COR-L47 (cell line): ENCODE measurements at regions not wholly inside any gene's neighbourhood (a gene's known extent, or its start where the extent isn't known, plus 50 kb on each side); places are given as distances from the start of the nearest gene placed in this dataset.
"Not testable (repeated sequence)": the region's sequence is repeated elsewhere in the genome, so short reads cannot be mapped to it uniquely, and the experiment has no call there.

Experiments
- DNase-seq: peaks from one replicate; lab custom pipeline; 2025; lab: John Stamatoyannopoulos, UW

DNA sequence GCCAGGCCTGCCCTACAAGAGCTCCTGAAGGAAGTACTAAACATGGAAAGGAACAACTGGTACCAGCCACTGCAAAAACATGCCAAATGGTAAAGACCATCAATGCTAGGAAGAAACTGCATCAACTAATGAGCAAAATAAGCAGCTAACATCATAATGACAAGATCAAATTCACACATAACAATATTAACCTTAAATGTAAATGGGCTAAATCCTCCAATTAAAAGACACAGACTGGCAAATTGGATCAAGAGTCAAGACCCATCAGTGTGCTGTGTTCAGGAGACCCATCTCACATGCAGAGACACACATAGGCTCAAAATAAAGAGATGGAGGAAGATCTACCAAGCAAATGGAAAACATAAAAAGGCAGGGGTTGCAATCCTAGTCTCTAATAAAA, 119.0 kb upstream of the CARMIL1 start:
- not testable (repeated sequence) for DNase-seq

DNA sequence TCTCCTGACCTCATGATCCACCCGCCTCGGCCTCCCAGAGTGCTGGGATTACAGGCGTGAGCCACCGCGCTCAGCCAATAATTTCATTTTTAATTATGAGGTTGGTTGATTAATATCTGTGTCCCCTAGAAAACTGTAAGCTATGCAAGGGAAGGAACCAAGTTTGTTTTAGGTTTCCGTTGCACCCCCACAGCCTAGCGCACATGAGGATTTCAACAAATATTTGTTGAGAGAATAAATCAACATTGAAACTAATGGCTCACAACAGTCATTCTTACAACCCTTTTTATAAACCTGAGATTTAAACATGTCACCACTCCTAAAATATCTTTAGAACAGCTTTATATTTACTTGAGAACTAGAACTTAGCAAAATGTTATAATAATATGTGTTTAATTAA, 114.0 kb upstream of the CARMIL1 start:
- no peak for DNase-seq

GRCh38 chr6:25165800-25166199, 113.4 kb upstream of the CARMIL1 start:
- DNase-seq, result no peak

DNA sequence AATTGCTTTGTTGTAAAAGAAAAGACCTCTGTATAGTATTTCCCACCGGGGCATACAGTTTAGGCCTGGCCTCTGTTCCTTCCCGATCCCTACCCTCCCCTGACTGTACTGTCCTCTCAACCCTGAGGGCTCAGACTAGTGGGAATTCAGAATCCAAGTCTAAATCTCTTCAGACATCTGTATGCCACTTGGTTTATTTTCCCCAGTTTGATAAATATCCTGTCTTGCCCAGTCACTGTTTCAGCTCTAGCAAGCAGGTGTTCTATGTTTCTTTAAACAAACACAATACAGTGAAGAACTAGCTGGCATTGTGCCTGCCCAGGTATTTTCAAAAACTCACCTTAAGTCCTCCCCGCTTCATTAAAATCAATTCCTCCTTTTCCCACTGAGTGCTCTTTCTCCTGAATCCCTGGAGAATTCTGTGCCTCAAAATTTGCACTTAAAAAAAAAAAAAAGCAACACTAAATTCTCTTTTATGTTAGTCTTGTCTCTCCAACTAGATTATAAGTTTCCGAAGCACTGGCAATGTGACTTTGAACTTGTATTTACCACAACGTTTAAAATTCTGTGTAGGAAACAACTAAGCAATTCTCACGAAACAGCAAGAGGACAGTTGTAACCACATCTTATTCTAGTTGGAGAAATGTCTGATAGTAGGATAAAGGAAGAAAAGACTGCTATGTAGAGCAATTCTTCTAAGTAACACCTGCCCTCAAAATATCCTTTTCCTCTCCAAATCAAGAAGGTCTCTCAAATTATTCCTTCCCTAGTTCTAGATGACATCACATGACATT, 112.0 kb upstream of the CARMIL1 start:
- DNase-seq, result peak; percentile 59

- DNase-seq, result no peak
These were observed 111.2 kb upstream of the CARMIL1 start for GRCh38 chr6:25167961-25168360.

- DNase-seq, result no peak
These were observed 110.5 kb upstream of the CARMIL1 start for GRCh38 chr6:25168637-25169036.

- DNase-seq, result no peak
These were observed 109.6 kb upstream of the CARMIL1 start for GRCh38 chr6:25169553-25169952.

DNA sequence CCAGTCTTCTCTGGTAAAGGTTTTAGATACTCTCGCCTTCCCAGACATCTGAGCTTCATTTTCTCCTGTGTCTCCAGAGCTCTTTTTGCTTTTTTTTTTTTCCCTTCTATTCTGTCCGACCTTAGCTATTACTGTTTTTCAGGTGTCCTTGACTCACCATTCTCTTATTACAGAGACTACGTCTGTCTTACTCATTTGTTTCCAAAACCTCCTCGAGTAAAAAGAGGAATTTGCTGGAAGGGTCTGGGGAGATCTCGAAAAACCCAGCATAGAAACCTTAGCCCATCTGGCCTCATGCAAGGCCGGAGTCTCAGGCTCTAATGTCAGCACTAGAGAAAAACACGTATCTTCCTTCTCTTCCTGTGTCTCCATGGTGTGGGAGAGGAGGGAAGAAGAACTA, 109.2 kb upstream of the CARMIL1 start:
- no peak for DNase-seq

GRCh38 chr6:25170640-25171039, 108.5 kb upstream of the CARMIL1 start:
- DNase-seq, result no peak

DNA sequence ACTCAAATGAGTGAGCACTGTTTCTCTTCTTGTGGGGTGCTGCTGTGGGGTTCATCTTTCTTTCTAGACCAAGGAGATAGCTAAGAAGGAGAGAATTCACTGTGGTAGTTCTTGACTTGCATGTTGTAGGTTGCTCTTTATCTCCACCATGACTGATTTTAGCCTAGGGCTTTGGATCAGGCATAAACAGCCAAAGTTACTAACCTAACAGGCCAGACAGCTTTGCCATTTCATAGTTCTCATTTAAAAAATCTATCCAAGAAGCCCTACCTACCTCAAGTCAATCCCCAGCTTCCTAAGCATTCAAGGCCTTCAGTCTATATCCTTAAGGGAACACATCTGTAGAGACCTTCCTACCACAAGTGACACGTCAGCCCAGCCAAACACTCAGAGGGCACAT, 107.9 kb upstream of the CARMIL1 start:
- no peak for DNase-seq

- DNase-seq, result no peak
These were observed 106.4 kb upstream of the CARMIL1 start for GRCh38 chr6:25172819-25173218.

- no peak for DNase-seq
These were observed 105.9 kb upstream of the CARMIL1 start for GRCh38 chr6:25173246-25173645.

DNA sequence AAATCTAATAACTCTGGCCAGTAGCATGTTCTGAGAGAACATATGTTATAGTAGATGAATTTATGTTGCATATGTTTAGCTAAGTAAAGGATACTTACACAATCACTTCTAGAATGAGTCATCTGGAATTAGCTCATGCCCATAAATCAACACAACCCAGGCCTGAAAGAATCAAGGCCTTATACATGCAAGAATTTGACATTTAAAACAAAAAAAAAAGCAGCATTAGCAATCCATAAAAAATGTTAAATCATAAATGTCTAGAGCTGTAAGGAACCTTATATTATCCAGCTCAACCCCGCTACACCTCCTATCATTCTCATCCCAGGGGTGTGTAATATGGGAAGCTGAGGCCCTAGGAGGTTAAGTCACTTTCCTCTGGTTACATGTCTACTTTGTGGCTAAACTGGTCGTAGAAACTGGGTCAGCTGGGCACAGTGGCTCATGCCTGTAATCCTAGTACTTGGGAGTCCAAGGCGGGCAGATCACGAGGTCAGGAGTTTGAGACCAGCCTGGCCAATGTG, 105.2 kb upstream of the CARMIL1 start:
- no peak for DNase-seq

- no peak for DNase-seq
These were observed 104.5 kb upstream of the CARMIL1 start for GRCh38 chr6:25174678-25175077.

GRCh38 chr6:25175196-25175595, 104.0 kb upstream of the CARMIL1 start:
- no peak for DNase-seq

GRCh38 chr6:25175681-25176080, 103.5 kb upstream of the CARMIL1 start:
- peak; percentile 6 for DNase-seq

- no peak for DNase-seq
These were observed 102.7 kb upstream of the CARMIL1 start for GRCh38 chr6:25176466-25176865.

DNA sequence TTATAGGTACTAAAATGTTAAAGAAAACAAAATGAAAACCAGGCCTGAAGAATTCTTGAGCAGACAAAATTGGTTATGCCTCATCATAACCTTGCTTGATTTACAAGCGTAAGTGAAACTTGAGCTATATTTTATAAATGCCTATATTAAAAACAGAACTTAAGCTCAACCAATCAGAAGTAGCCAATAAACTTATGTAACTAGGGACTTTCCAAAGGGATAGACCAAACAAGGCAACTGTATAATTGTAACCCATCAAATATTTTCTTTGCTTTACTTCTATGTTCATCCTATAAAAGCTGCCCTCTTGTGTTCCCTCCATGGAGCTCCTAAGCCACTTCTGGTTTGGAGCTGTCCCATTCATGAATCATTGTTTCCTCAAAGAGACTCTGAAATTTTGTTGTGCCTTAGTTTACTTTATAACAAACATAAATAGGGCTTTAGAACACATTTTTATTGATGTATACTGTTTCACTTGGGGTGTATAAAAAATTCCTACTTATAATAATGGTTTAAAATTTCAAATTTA, 101.6 kb upstream of the CARMIL1 start:
- DNase-seq, result no peak

DNA sequence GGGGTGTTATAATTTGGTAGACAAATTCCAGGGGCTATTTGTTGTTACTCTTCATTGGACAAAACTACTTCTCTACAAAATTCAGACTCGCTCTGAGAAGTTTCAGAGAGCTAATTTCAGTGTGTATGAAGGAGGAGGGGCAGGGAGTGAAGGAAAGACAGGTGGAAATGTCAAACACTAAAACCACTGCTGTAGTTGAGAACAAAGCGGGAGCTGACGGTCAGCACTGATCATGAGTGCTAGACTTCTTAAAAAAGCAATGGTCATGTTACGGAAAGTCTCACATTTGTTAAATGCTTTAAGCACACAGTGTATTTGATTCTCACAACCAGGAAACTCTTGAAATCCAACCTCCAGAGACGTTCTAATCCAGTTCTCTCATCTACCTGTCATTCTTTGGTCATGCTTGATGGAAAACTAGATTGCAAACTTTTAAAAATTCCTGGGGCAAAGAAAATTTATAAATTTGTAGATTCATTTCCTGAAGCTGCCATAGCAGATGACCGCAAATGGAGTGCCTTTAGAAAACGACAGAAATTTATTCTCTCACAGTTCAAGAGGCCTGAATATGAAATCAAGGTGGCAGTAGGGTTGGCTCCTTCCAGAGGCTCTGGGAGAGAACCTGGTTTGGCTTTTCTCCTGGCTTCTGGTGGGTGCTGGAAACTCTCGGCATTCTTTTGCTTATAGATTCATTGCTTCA, 100.7 kb upstream of the CARMIL1 start:
- no peak for DNase-seq

- DNase-seq, result no peak
These were observed 100.0 kb upstream of the CARMIL1 start for GRCh38 chr6:25179051-25179778.

DNA sequence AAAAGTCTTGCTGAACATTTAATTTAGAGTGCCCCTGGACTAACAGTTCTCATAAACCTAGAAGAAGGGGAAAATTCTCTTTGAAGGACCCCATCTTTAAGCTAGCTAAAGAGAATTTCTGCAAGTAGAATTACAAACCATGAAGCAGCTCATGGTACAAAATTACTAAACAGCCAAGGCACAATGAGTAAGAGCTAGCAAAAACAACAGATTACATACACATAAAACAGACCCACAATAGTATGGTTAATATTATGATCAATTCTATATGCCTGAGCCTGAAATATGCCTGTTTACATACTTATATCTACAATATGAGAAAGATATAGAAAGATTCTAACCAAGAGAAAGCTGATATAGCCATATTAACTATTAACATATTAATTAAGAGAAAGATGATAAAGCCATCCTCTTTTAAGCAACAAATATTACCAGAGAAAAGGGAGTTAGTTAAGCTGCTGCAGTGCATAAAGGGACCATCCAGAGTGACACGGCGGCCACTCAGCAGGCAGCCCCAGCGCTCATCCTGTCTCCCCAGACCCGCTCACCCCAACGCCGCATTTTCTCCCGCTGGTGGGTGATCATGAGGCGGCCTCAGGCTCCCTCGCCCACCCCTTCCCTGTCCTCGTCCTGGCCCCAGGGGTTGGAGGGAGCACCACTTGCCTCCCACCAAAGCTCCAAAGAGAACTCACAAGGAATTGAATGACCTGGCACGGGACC, 98.4 kb upstream of the CARMIL1 start:
- DNase-seq, result no peak

GRCh38 chr6:25181350-25181724, 97.8 kb upstream of the CARMIL1 start:
- DNase-seq, result no peak
